ENCODE measurements at regions not wholly inside any gene's neighbourhood (a gene's known extent, or its start where the extent isn't known, plus 50 kb on each side); places are given as distances from the start of the nearest gene placed in this dataset.

- TF ChIP-seq PPARA (CRISPR knock-in tag; IDR thresholded peaks at IDR 0.05; ENCODE audit: borderline replicate concordance) (no peak), TSHZ2 (CRISPR knock-in tag; IDR thresholded peaks at IDR 0.05) (no peak), RARB (CRISPR knock-in tag; IDR thresholded peaks at IDR 0.05) (no peak), GLIS3 (CRISPR knock-in tag; IDR thresholded peaks at IDR 0.05) (no peak)
- TF ChIP-seq, protein P1, sequence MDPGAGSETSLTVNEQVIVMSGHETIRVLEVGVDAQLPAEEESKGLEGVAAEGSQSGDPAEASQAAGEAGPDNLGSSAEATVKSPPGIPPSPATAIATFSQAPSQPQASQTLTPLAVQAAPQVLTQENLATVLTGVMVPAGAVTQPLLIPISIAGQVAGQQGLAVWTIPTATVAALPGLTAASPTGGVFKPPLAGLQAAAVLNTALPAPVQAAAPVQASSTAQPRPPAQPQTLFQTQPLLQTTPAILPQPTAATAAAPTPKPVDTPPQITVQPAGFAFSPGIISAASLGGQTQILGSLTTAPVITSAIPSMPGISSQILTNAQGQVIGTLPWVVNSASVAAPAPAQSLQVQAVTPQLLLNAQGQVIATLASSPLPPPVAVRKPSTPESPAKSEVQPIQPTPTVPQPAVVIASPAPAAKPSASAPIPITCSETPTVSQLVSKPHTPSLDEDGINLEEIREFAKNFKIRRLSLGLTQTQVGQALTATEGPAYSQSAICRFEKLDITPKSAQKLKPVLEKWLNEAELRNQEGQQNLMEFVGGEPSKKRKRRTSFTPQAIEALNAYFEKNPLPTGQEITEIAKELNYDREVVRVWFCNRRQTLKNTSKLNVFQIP (CRISPR knock-in tag; IDR thresholded peaks at IDR 0.05; ENCODE audit: borderline replicate concordance, low read depth) = no peak
Measured at GRCh38 chrX:747176-747575, 116.6 kb downstream of the SHOX start.
